GM23338 (cell line): ENCODE measurements at regions not wholly inside any gene's neighbourhood (a gene's known extent, or its start where the extent isn't known, plus 50 kb on each side); places are given as distances from the start of the nearest gene placed in this dataset.

Source experiments
- ATAC-seq: fragments of 200-7000 bp; cut with Tn5 transposase; 3 replicates; pipeline ENCODE4 v1.9.1; 2020
- DNase-seq: peaks from one replicate; pipeline ENCODE4 v3.0.0-alpha.2; 2015; ENCODE audit warnings: low spot score
- H2AFZ ChIP-seq: fragments of 200-600 bp; sonication (generic); 2 replicates; pipeline ENCODE4 v1.8.0; 2016; ENCODE audit warnings: antibody characterized with exemption, mild to moderate bottlenecking, moderate library complexity
- H3F3A ChIP-seq: fragments of 200-600 bp; sonication (generic); replicated peaks from 2 replicates; pipeline ENCODE4 v1.8.0; 2017; ENCODE audit warnings: antibody characterized with exemption, mixed run types, low read depth
- H3K27ac ChIP-seq: fragments of 200-600 bp; sonication (generic); 2 replicates; pipeline ENCODE4 v1.6.1; 2016; ENCODE audit warnings: low read depth
- H3K27me3 ChIP-seq: fragments of 200-600 bp; sonication (generic); 2 replicates; pipeline ENCODE4 v1.8.0; 2016; ENCODE audit warnings: mild to moderate bottlenecking, mixed run types, moderate library complexity; ENCODE audit not compliant: insufficient read depth
- H3K36me3 ChIP-seq: fragments of 200-600 bp; sonication (generic); 2 replicates; pipeline ENCODE4 v1.8.0; 2016; ENCODE audit warnings: mild to moderate bottlenecking; ENCODE audit not compliant: insufficient read depth
- H3K4me1 ChIP-seq: fragments of 200-600 bp; sonication (generic); 2 replicates; pipeline ENCODE4 v1.8.0; 2016; ENCODE audit warnings: mild to moderate bottlenecking, moderate library complexity; ENCODE audit not compliant: insufficient read depth
- H3K4me2 ChIP-seq: fragments of 200-600 bp; sonication (generic); 2 replicates; pipeline ENCODE4 v1.7.1; 2017; ENCODE audit warnings: mixed run types
- H3K4me3 ChIP-seq: fragments of 200-600 bp; sonication (generic); 2 replicates; pipeline ENCODE4 v1.6.1; 2016; ENCODE audit warnings: mixed run types
- H3K79me2 ChIP-seq: fragments of 200-600 bp; sonication (generic); replicated peaks from 2 replicates; pipeline ENCODE4 v1.8.0; 2017; ENCODE audit warnings: mild to moderate bottlenecking; ENCODE audit not compliant: insufficient read depth
- H3K9me2 ChIP-seq: fragments of 200-600 bp; sonication (generic); 2 replicates; pipeline ENCODE4 v1.8.0; 2017; ENCODE audit not compliant: insufficient read depth
- H4K20me1 ChIP-seq: fragments of 200-600 bp; sonication (generic); replicated peaks from 2 replicates; pipeline ENCODE4 v1.8.0; 2017; ENCODE audit warnings: mild to moderate bottlenecking; ENCODE audit not compliant: insufficient read depth
- H3K27ac Mint-ChIP-seq: 2 replicates; pipeline ENCODE4 v1.8.0; 2020; ENCODE audit warnings: inconsistent platforms, mild to moderate bottlenecking, moderate library complexity, mixed read lengths
- H3K27me3 Mint-ChIP-seq: 3 replicates; pipeline ENCODE4 v1.8.0; 2022; ENCODE audit warnings: low read depth, mild to moderate bottlenecking, moderate library complexity, mixed read lengths, inconsistent platforms; ENCODE audit not compliant: insufficient read depth, poor library complexity
- H3K36me3 Mint-ChIP-seq: 3 replicates; pipeline ENCODE4 v1.8.0; 2021; ENCODE audit warnings: low read depth, mild to moderate bottlenecking, inconsistent platforms, moderate library complexity, mixed read lengths
- H3K4me1 Mint-ChIP-seq: 3 replicates; pipeline ENCODE4 v1.8.0; 2020; ENCODE audit warnings: mild to moderate bottlenecking, inconsistent platforms, mixed read lengths
- H3K4me3 Mint-ChIP-seq: 3 replicates; pipeline ENCODE4 v1.8.0; 2021; ENCODE audit warnings: moderate library complexity, mild to moderate bottlenecking, inconsistent platforms, mixed read lengths
- H3K9me3 Mint-ChIP-seq: 3 replicates; pipeline ENCODE4 v1.8.0; 2020; ENCODE audit warnings: moderate library complexity, mild to moderate bottlenecking, inconsistent platforms, mixed read lengths
- CTCF ChIP-seq, 2 experiments: fragments of 200-600 bp in 1 of 2; sonication (generic) in 1 of 2; conservative IDR thresholded peaks; 2 replicates each; pipeline versions ENCODE4 v1.5.1 to v1.6.1; 2016 to 2017; ENCODE audit warnings: antibody characterized with exemption in 2 of 2, low read depth in 2 of 2, mild to moderate bottlenecking in 2 of 2, moderate library complexity in 1 of 2
- ETS1 ChIP-seq: IDR thresholded peaks from 2 replicates; pipeline ENCODE4 v1.6.1; 2016; ENCODE audit warnings: antibody characterized with exemption
- EZH2 ChIP-seq: fragments of 200-600 bp; sonication (generic); IDR thresholded peaks from one replicate; pipeline ENCODE4 v1.8.0; 2017; ENCODE audit warnings: antibody characterized with exemption, mild to moderate bottlenecking, low read depth; ENCODE audit not compliant: unreplicated experiment
- EZH2phosphoT487 ChIP-seq: fragments of 200-600 bp; sonication (generic); IDR thresholded peaks from one replicate; pipeline ENCODE4 v1.8.1; 2018; ENCODE audit warnings: antibody characterized with exemption; ENCODE audit not compliant: unreplicated experiment
- JUNB ChIP-seq: IDR thresholded peaks from one replicate; pipeline ENCODE4 v1.6.1; 2016; ENCODE audit warnings: antibody characterized with exemption; ENCODE audit not compliant: unreplicated experiment
- NANOG ChIP-seq: IDR thresholded peaks from 2 replicates; pipeline ENCODE4 v1.6.1; 2016; ENCODE audit warnings: antibody characterized with exemption, borderline replicate concordance
- POLR2AphosphoS5 ChIP-seq: IDR thresholded peaks from 2 replicates; pipeline ENCODE4 v1.6.1; 2016; ENCODE audit warnings: antibody characterized with exemption, low read depth
- REST ChIP-seq: IDR thresholded peaks from one replicate; pipeline ENCODE4 v1.6.1; 2018; ENCODE audit warnings: antibody characterized with exemption; ENCODE audit not compliant: unreplicated experiment
- STAT1 ChIP-seq: IDR thresholded peaks from one replicate; pipeline ENCODE4 v1.6.1; 2016; ENCODE audit warnings: antibody characterized with exemption; ENCODE audit not compliant: unreplicated experiment
- ZNF462 ChIP-seq: fragments of 250-450 bp; sonication (Bioruptor Pico); IDR thresholded peaks from 2 replicates; pipeline ENCODE4 v1.5.0; 2020; ENCODE audit warnings: mild to moderate bottlenecking, moderate library complexity

GRCh38 chr18:22680944-22681343 lies 252.2 kb upstream of the RBBP8 start:
- Histone ChIP-seq H3K4me2 (no peak overlapping the region), H3K36me3 (no peaks in the 10 kb centered on the region), H3K4me1 (no peaks in the 10 kb centered on the region), H3K27ac (no peak overlapping the region), H3K79me2 (no peaks in the 10 kb centered on the region), H3K9me2 (0 out of 2 replicates have a peak, but pooled peaks cover 4% of the 10 kb centered on the region), H3K4me3 (no peak overlapping the region), H3F3A (no peaks in the 10 kb centered on the region), H3K27me3 (no peaks in the 10 kb centered on the region), H4K20me1 (no peaks in the 10 kb centered on the region), H2AFZ (no peak overlapping the region)
- Mint-ChIP-seq H3K4me3 (no peak overlapping the region), H3K27me3 (no peaks in the 10 kb centered on the region), H3K4me1 (no peaks in the 10 kb centered on the region), H3K9me3 (0 out of 3 replicates have a peak, but pooled peaks cover 3% of the 10 kb centered on the region), H3K27ac (no peak overlapping the region), H3K36me3 (no peaks in the 10 kb centered on the region)
- no peak for DNase-seq
- ATAC-seq = no peak
- TF ChIP-seq POLR2AphosphoS5 = no peak

DNA sequence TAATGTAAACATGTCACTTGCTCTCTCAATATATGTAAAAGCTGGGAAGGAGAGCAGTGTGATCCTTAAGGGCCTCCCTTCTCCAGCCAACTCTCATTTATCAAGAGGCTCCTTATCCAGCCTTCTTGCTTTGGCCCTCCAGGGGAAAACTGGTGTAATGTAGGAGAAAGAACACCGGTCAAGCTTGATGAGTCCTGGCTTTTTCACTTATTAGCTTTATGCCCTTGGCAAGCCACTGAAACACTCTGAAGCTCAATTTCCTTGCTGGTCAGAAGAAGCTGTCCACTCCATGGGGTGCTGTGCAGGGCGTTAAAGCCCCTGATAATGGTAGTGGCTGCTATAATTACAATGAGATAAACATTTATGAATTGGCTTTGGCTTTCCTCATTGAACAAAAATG lies 251.2 kb upstream of the RBBP8 start:
- no peaks in the 10 kb centered on the region for H3K27me3 Mint-ChIP-seq
- peaks cover 7% of the 10 kb centered on the region; the same call in 2 of the 3 replicates for H3K9me3 Mint-ChIP-seq
- no peaks in the 10 kb centered on the region for H3K4me1 ChIP-seq
- 0 out of 2 replicates have a peak, but pooled peaks cover 4% of the 10 kb centered on the region for H3K9me2 ChIP-seq
- H3K27me3 ChIP-seq = no peaks in the 10 kb centered on the region
- no peak overlapping the region for H3K4me2 ChIP-seq
- H2AFZ ChIP-seq = peak overlapping the region; percentile 76
- no peak overlapping the region for H3K4me3 ChIP-seq
- H3K4me3 Mint-ChIP-seq = no peak overlapping the region
- no peaks in the 10 kb centered on the region for H3K79me2 ChIP-seq
- no peak overlapping the region for H3K27ac Mint-ChIP-seq
- no peaks in the 10 kb centered on the region for H3K36me3 ChIP-seq
- no peaks in the 10 kb centered on the region for H4K20me1 ChIP-seq
- ATAC-seq (no peak), DNase-seq (no peak)
- H3K36me3 Mint-ChIP-seq = peaks cover 2% of the 10 kb centered on the region; the same call in 1 of the 3 replicates
- no peaks in the 10 kb centered on the region for H3F3A ChIP-seq
- no peak overlapping the region for H3K27ac ChIP-seq
- no peak for TF ChIP-seq ZNF462 (CRISPR knock-in tag)
- TF ChIP-seq CTCF (conservative IDR thresholded peaks at IDR 0.05; ENCODE audit: low read depth in 2 of 2) = no peak
- TF ChIP-seq REST = no peak
- no peak for TF ChIP-seq EZH2
- TF ChIP-seq ETS1 = no peak
- TF ChIP-seq STAT1 = no peak
- no peak for TF ChIP-seq JUNB
- no peak for TF ChIP-seq NANOG
- no peak for TF ChIP-seq EZH2phosphoT487
- TF ChIP-seq POLR2AphosphoS5 = no peak
- no peaks in the 10 kb centered on the region for H3K4me1 Mint-ChIP-seq
